ENCODE measurements at regions not wholly inside any gene's neighbourhood (a gene's known extent, or its start where the extent isn't known, plus 50 kb on each side); places are given as distances from the start of the nearest gene placed in this dataset.

GRCh38 chr6:41492261-41492891 lies 53.8 kb upstream of the FOXP4 start:
- DNase-seq (ENCODE audit: low spot score) = no peak
- intact Hi-C loops (cut with DNase I) = no loop called here

- no peak for DNase-seq (ENCODE audit: low spot score)
- intact Hi-C loops (cut with DNase I) = no loop called here
These were observed 51.7 kb upstream of the FOXP4 start for GRCh38 chr6:41494212-41495110.
